ENCODE measurements at regions not wholly inside any gene's neighbourhood (a gene's known extent, or its start where the extent isn't known, plus 50 kb on each side); places are given as distances from the start of the nearest gene placed in this dataset.

DNA sequence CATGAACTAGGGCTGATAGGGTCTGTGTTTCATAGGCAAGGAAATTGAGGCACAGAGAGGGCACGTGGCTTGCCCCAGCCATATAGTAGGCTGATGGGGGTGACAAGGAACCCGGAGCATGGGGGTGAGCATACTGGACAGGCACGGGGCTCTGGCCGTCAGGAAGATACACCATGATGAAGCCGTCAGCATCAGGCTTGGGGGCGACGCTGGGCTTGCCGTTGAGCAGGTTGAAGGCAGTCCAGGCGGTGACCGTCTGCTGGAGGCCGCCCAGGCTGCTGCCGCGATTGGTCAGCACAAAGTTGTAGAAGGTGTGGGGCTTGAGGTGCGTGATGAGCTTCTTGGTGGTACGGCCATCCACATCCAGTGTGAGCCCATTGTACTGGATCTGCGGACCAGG is 119.7 kb downstream of the PTPRS start:
- H3K4me3 ChIP-seq (ENCODE audit: low read depth, low read length), result no peak overlapping the region
- TF ChIP-seq, protein P1, sequence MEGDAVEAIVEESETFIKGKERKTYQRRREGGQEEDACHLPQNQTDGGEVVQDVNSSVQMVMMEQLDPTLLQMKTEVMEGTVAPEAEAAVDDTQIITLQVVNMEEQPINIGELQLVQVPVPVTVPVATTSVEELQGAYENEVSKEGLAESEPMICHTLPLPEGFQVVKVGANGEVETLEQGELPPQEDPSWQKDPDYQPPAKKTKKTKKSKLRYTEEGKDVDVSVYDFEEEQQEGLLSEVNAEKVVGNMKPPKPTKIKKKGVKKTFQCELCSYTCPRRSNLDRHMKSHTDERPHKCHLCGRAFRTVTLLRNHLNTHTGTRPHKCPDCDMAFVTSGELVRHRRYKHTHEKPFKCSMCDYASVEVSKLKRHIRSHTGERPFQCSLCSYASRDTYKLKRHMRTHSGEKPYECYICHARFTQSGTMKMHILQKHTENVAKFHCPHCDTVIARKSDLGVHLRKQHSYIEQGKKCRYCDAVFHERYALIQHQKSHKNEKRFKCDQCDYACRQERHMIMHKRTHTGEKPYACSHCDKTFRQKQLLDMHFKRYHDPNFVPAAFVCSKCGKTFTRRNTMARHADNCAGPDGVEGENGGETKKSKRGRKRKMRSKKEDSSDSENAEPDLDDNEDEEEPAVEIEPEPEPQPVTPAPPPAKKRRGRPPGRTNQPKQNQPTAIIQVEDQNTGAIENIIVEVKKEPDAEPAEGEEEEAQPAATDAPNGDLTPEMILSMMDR (IDR thresholded peaks at IDR 0.05; ENCODE audit: low read depth, low read length), result no peak

DNA sequence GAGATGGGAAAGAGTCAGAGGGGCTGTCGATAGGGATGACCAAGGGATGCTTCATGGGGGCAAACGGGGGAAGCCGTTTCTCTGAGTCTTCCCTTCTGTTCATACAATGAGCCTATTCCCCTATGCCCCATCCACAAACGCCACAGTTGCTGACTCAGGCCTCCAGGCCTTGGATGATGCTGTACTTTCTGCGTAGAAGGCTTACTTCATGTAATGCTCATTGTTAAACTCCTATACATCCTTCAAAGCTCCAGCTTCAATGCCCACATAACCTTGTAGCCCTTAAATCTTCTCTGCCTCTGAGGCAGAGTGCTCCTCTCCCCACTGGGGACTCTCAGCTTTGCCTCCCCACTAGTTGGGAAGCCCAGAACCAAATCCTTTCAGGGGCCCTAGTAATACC is 120.3 kb downstream of the PTPRS start:
- H3K4me3 ChIP-seq (ENCODE audit: low read depth, low read length), result no peak overlapping the region
- TF ChIP-seq, protein P1 (IDR thresholded peaks at IDR 0.05; ENCODE audit: low read depth, low read length), result no peak

DNA sequence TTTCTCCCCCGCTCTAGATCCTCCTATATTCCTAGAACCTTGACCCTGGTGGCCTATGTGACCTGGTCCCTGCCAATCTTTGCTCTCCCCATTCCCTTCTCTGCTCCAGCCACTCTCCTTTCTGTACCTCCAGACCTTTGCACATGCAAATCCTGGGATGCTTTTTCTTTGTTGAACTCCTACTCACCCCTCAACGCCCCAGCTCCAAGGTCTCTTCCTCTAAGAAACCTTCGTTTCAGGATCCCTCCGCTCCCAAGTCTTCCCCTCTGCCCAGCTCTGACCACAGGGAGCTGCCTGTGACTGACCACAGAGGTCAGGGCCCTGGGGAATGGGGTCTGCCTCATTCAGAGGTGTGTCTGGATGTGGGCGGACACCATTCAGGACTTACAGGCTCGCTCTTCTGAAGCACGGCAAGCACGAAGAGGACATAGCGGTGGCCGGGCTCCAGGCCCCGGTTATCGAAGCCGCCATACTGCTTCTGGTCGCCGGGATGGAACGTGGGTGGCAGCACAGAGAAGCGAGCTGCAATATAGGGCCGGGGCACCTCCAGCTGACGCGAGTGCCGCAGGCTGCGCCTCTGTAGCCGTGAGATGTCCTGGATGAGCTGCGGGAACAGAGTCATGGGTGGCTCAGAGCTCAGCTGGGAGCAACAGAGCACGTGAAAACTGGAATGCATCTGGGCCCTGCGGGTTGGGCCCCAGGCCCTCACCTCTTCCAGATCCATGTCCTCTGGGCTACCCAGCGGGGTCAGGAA is 120.9 kb downstream of the PTPRS start:
- TF ChIP-seq, protein P1 (IDR thresholded peaks at IDR 0.05; ENCODE audit: low read depth, low read length), result no peak
- no peak overlapping the region for H3K4me3 ChIP-seq (ENCODE audit: low read depth, low read length)

DNA sequence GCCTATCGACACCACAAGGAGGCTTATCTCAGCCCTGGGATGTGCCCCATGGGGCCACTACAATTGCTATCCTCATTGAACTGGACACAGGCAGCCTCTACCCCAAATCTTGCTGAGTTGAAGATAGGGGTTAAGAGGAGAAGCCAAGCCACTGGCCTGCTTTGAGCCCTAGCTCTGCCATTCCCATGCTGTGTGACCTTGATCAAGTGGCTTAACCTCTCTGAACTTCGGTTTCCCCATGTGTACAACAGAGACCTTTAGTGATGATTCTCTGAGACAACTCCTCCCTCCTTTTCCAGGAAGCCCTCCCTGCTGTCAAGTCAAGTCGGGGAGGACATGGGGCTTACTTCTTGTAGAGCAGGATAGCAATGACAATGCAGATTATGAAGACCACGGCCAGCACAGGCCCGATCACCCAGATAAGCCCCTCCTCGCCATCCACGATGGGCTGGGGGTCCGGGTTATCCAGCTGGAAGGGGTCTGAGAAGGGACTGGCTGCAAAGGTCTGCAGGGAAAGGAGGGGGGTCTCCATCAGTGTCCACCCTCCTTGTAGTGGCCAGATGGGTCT is 121.6 kb downstream of the PTPRS start:
- TF ChIP-seq, protein P1 (IDR thresholded peaks at IDR 0.05; ENCODE audit: low read depth, low read length), result no peak
- no peak overlapping the region for H3K4me3 ChIP-seq (ENCODE audit: low read depth, low read length)

DNA sequence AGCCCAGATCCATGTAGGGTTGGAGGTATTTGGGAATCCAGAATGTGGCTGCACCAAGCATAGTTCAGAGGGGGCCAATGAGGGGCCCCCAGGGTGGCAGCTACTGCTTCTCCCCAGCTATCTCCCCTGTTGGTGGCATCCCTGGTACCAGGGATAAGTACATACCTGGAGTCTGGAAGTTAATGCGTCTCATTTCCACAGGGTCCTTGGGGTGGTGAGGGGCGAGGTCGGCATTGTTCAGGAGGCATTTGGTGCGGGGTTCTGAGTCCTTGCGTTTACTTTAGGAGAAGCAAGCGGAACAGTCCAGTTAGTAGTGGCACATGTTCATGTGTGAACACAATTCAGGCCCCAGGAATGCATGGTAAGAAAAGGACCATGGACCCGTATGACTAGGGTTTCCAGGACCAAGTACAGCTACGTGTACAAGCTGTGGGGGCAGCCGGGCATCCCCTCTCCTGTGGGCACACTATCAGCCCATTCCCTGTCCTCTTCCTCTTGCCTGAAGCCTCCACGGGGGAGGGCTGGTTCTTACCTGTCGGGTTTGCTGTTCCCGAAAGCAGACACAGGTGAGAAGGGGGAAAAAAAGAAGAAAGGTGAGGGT is 122.3 kb downstream of the PTPRS start:
- TF ChIP-seq, protein P1 (IDR thresholded peaks at IDR 0.05; ENCODE audit: low read depth, low read length), result no peak
- no peak overlapping the region for H3K4me3 ChIP-seq (ENCODE audit: low read depth, low read length)

DNA sequence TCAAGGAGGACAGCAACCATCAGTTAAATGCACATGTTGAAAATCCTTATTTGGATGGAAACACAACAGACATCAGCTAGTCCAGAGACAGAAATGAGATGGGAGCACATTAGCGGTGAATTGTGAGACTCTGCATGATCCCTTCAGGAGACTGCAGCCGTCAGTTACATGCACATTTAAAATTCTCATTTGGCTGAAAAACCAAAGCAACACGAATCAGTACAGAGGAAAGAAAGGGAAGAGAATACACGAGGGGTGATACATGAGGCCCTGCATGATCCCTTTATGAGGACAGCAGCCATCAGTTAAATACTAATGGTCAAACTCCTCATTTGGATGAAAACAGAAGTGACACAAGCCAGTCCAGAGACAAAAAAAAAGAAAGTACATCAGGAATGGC is 123.4 kb downstream of the PTPRS start:
- no peak overlapping the region for H3K4me3 ChIP-seq (ENCODE audit: low read depth, low read length)
- TF ChIP-seq, protein P1 (IDR thresholded peaks at IDR 0.05; ENCODE audit: low read depth, low read length), result no peak
